NCI-H2171 treated with DMSO at 0.1 percent for 48 hours (cell line): ENCODE measurements at regions not wholly inside any gene's neighbourhood (a gene's known extent, or its start where the extent isn't known, plus 50 kb on each side); places are given as distances from the start of the nearest gene placed in this dataset.
"Not testable (repeated sequence)": the region's sequence is repeated elsewhere in the genome, so short reads cannot be mapped to it uniquely, and the experiment has no call there.

ENCODE experiments used
- DNase-seq: peaks from one replicate; lab custom pipeline; 2025; lab: John Stamatoyannopoulos, UW

DNA sequence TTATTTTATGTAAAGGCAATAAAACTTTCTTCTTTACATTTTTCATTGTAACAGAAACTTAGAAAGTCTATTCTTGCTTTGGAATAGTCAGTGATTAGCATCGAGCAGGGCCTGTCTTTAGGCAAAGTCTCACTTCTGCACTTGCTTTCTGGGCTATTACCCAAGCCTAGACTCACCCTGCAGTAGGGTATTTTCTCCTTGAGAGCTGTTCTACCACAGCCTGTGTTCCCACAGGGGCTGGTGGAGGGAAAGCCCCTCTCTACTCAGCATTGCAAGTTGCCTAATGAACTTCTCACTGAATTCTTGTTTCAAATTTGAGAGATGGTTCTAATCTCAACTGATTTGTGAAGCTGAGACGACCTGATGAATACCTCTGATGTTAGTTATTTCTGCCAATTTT, 111.7 kb upstream of the KLHL14 start:
- DNase-seq: no peak

DNA sequence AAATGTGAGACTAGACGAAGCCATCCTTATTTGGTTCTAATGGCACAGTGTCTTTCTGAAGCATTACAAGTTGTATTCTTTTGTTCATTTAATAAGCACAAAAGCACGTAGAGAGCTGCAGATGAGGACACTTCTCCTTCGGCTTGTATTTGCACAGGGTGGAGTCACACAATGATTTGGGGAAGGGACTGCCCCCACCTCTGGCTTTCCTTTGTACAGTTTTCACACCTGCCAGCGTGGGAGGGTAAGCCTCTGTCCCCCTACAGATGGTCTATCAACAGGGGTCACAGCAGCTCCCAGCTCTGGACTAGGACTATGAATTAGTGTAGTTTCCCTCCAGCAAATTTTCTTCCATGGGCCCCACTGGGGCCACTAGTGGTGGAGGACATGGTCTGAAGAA, 108.2 kb upstream of the KLHL14 start:
- DNase-seq: no peak

GRCh38 chr18:32879497-32879896, 106.7 kb upstream of the KLHL14 start:
- DNase-seq: peak; percentile 84

- DNase-seq: no peak
These were observed 105.6 kb upstream of the KLHL14 start for GRCh38 chr18:32878436-32878835.

GRCh38 chr18:32877371-32877770, 104.5 kb upstream of the KLHL14 start:
- peak; percentile 85 for DNase-seq

DNA sequence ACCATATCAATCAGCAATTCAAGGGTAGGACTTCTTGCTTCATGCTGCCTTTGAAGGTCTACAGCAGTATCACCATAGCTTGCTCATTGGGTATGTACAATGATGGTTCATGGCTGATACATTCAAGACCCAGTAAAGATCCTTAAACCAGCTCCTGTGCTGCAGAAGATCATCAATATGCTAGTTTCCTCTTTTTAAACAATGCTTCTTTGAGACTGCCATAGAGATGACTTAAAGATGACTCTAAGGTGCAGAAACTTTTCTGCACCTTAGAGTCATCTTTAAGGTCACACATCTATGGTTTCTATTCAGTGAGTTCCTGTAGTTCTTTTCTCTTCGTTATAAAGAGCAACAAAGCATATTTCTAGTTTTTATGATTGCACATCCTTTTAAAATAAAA, 102.8 kb upstream of the KLHL14 start:
- no peak for DNase-seq

DNA sequence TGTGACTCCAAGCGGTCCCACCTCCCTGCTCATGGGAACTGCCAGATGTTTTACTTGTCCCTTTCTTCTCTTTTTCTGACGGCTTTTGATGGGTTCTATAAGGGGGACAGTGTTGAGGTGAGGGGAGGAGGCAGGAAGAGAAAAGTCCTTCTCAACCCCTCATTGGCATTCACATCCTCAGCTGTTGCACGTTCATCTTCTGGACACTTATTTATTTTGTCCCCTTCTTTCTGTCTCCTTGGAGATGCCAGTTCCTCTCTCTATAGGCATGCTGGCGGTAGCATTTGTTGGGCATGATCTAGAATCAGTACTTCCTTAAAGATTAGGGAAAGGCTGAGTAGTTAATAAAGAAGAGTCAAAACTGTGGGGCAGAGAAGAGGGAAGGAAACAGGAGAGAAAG, 99.0 kb upstream of the KLHL14 start:
- no peak for DNase-seq

GRCh38 chr18:32870611-32871010, 97.8 kb upstream of the KLHL14 start:
- DNase-seq: no peak

GRCh38 chr18:32868406-32868805, 95.6 kb upstream of the KLHL14 start:
- peak; percentile 40 for DNase-seq

GRCh38 chr18:32867936-32868335, 95.1 kb upstream of the KLHL14 start:
- no peak for DNase-seq

DNA sequence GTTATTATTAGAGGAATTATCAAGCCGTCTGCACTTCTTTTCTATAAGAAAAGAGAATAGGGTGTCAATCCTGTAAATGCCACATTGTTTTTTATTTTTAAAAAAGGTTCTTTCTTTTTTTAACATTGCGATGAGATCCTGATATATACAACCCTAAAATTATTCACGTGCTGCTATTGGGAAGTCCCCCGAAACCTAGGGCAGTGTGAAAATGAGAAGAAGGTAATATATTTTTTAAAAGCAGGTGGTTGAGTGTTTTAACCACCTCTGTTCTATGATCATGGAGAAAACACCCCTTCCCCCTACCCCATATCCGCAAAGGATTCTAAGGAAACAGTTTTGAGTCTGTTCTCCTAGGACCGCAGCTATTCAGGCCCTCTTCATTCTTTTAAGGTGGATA, 94.5 kb upstream of the KLHL14 start:
- no peak for DNase-seq

GRCh38 chr18:32862031-32862430, 89.2 kb upstream of the KLHL14 start:
- DNase-seq: not testable (repeated sequence)

DNA sequence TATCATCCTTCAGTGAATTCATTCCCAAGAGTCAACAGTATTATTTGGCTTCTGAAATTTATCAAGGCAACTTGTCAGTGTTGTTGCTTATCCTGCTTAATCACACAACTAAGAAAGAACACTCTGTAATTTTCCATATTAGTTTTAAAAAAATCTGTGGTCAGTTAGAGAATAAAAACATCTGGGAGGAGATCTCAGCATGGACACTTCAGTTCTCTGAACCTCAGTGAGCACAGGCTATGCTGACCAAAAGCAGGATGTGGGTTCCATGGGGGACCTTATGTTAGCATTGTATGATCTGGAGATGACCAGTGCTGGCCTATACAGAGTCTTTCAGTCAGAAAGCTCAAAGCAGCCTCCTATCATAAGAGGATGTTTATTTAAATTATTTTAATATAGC, 79.1 kb upstream of the KLHL14 start:
- no peak for DNase-seq

DNA sequence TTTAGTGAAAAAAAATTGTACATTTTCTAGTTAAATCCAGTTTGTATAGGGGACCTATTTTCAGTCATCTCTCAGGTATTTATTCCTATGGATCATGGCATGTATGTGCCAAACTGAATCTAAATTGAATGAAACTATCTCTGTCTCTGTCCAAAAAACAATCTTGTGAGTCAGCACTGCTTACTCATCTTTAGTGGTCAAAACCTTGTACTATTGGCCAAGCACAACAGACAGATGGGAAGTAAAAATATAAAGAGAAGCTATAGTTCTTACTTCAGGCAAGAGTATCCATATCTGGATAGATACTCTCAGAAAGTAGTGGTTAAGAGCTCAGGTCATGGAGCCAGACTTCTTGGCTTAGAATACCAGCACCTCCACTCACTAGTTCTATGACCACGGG, 76.0 kb upstream of the KLHL14 start:
- DNase-seq: no peak

GRCh38 chr18:32847691-32848090, 74.9 kb upstream of the KLHL14 start:
- peak; percentile 82 for DNase-seq

DNA sequence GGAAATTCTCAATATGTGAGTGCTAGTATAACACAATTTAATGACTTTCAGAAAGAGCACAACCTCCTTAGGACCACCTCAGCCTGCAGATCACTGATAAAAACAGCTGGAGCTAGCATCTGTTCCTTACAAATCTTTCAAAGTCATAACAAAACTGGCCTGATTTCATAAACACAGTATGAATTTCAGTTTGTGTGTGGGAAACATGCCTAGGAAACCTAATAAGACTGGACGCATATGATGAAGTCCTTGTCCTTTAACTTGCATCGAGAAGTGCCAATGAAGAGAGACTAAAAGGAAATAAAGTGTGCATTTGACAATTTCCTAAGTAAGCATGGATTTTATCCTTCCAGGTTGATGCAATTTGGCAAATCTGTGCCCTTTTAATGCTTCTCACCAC, 74.1 kb upstream of the KLHL14 start:
- DNase-seq: peak; percentile 49

- no peak for DNase-seq
These were observed 68.1 kb upstream of the KLHL14 start for GRCh38 chr18:32840962-32841361.

DNA sequence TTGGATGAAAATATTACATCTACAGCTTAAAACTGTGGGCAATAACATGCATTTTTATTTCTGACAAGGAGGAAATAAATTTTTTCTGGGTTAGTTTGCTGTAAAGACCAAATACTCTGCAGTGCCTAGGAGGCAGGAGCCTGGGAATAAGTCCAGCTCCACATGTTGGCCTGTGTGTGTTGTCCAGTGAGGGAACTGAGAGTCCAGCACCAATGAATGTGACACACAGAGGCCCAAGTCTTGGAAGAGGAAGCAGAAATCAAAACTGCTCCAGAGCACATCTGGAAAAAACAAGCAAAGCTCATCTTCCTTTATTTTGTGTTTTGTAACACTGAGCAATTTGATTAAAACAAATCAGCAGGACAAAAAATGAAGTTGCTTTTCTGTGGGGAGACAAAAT, 63.1 kb upstream of the KLHL14 start:
- DNase-seq: no peak

GRCh38 chr18:32831781-32832180, 59.0 kb upstream of the KLHL14 start:
- no peak for DNase-seq

GRCh38 chr18:32823226-32823625, 50.4 kb upstream of the KLHL14 start:
- no peak for DNase-seq
